H1 (cell line): ENCODE measurements at regions not wholly inside any gene's neighbourhood (a gene's known extent, or its start where the extent isn't known, plus 50 kb on each side); places are given as distances from the start of the nearest gene placed in this dataset.

Experiments used
- CHD2 ChIP-seq: IDR thresholded peaks from 2 replicates; pipeline ENCODE4 v1.6.1; 2012; ENCODE audit warnings: low read length, improper control_type of control experiment
- SIRT6 ChIP-seq: IDR thresholded peaks from one replicate; pipeline ENCODE4 v1.7.1; 2012; ENCODE audit warnings: low read length, inconsistent platforms
- SIX5 ChIP-seq: IDR thresholded peaks from 2 replicates; pipeline ENCODE4 v1.6.1; 2011; ENCODE audit warnings: mild to moderate bottlenecking, low read depth, low read length
- SUZ12 ChIP-seq: fragments of 200-600 bp; sonication (generic); IDR thresholded peaks from 2 replicates; pipeline ENCODE4 v1.6.1; 2012; ENCODE audit warnings: mild to moderate bottlenecking, inconsistent platforms, low read length, moderate library complexity, mixed read lengths
- YY1 ChIP-seq: IDR thresholded peaks from 2 replicates; pipeline ENCODE4 v1.6.1; 2011; ENCODE audit warnings: low read depth, mild to moderate bottlenecking, low read length
- ZNF274 ChIP-seq: IDR thresholded peaks from 2 replicates; pipeline ENCODE4 v1.7.0; 2012; ENCODE audit warnings: low read length, borderline replicate concordance; ENCODE audit errors: extremely low read depth
- TF ChIP-seq, protein P1 (sequence below): fragments of 300-600 bp; sonication (generic); IDR thresholded peaks from 2 replicates; pipeline ENCODE4 v1.7.1; 2012; ENCODE audit warnings: low read length, moderate library complexity, mild to moderate bottlenecking, inconsistent platforms; ENCODE audit not compliant: insufficient replicate concordance
- TF ChIP-seq, protein P2 (sequence below), 3 experiments: IDR thresholded peaks; 1 replicate in 2 of 3; 2 replicates in 1 of 3; pipeline versions ENCODE4 v1.5.1 to v1.6.1; 2011; ENCODE audit warnings: low read length in 3 of 3, mild to moderate bottlenecking in 3 of 3, inconsistent platforms in 2 of 3, low read depth in 1 of 3, moderate library complexity in 1 of 3; ENCODE audit not compliant: insufficient read depth in 1 of 3; ENCODE audit errors: control extremely low read depth in 1 of 3

DNA sequence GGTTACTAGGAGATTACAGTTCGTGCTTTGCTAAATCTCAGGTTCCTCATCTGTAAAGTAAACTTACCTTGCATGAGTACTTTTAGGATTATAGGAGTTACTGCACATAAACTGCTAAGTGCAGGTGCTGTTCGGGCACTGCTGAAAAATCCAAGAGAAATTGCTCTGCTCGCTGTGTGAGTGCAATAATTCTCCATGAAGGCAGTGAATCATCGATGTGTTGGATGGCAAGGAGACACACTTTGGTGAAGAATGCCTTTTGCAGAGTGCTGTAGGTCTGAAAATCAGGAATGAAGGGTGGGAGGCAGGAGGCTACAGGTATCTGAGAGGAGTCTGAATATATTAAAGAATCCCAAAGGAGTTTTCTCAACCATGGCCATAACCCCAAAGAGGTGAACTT is 113.0 kb downstream of the CHIC2 start (continued):
- TF ChIP-seq, protein P1, sequence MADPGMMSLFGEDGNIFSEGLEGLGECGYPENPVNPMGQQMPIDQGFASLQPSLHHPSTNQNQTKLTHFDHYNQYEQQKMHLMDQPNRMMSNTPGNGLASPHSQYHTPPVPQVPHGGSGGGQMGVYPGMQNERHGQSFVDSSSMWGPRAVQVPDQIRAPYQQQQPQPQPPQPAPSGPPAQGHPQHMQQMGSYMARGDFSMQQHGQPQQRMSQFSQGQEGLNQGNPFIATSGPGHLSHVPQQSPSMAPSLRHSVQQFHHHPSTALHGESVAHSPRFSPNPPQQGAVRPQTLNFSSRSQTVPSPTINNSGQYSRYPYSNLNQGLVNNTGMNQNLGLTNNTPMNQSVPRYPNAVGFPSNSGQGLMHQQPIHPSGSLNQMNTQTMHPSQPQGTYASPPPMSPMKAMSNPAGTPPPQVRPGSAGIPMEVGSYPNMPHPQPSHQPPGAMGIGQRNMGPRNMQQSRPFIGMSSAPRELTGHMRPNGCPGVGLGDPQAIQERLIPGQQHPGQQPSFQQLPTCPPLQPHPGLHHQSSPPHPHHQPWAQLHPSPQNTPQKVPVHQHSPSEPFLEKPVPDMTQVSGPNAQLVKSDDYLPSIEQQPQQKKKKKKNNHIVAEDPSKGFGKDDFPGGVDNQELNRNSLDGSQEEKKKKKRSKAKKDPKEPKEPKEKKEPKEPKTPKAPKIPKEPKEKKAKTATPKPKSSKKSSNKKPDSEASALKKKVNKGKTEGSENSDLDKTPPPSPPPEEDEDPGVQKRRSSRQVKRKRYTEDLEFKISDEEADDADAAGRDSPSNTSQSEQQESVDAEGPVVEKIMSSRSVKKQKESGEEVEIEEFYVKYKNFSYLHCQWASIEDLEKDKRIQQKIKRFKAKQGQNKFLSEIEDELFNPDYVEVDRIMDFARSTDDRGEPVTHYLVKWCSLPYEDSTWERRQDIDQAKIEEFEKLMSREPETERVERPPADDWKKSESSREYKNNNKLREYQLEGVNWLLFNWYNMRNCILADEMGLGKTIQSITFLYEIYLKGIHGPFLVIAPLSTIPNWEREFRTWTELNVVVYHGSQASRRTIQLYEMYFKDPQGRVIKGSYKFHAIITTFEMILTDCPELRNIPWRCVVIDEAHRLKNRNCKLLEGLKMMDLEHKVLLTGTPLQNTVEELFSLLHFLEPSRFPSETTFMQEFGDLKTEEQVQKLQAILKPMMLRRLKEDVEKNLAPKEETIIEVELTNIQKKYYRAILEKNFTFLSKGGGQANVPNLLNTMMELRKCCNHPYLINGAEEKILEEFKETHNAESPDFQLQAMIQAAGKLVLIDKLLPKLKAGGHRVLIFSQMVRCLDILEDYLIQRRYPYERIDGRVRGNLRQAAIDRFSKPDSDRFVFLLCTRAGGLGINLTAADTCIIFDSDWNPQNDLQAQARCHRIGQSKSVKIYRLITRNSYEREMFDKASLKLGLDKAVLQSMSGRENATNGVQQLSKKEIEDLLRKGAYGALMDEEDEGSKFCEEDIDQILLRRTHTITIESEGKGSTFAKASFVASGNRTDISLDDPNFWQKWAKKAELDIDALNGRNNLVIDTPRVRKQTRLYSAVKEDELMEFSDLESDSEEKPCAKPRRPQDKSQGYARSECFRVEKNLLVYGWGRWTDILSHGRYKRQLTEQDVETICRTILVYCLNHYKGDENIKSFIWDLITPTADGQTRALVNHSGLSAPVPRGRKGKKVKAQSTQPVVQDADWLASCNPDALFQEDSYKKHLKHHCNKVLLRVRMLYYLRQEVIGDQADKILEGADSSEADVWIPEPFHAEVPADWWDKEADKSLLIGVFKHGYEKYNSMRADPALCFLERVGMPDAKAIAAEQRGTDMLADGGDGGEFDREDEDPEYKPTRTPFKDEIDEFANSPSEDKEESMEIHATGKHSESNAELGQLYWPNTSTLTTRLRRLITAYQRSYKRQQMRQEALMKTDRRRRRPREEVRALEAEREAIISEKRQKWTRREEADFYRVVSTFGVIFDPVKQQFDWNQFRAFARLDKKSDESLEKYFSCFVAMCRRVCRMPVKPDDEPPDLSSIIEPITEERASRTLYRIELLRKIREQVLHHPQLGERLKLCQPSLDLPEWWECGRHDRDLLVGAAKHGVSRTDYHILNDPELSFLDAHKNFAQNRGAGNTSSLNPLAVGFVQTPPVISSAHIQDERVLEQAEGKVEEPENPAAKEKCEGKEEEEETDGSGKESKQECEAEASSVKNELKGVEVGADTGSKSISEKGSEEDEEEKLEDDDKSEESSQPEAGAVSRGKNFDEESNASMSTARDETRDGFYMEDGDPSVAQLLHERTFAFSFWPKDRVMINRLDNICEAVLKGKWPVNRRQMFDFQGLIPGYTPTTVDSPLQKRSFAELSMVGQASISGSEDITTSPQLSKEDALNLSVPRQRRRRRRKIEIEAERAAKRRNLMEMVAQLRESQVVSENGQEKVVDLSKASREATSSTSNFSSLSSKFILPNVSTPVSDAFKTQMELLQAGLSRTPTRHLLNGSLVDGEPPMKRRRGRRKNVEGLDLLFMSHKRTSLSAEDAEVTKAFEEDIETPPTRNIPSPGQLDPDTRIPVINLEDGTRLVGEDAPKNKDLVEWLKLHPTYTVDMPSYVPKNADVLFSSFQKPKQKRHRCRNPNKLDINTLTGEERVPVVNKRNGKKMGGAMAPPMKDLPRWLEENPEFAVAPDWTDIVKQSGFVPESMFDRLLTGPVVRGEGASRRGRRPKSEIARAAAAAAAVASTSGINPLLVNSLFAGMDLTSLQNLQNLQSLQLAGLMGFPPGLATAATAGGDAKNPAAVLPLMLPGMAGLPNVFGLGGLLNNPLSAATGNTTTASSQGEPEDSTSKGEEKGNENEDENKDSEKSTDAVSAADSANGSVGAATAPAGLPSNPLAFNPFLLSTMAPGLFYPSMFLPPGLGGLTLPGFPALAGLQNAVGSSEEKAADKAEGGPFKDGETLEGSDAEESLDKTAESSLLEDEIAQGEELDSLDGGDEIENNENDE, result no peak
- TF ChIP-seq CHD2 (no peak), SUZ12 (no peak), ZNF274 (no peak), YY1 (no peak), SIX5 (no peak), SIRT6 (no peak)
- TF ChIP-seq, protein P2, sequence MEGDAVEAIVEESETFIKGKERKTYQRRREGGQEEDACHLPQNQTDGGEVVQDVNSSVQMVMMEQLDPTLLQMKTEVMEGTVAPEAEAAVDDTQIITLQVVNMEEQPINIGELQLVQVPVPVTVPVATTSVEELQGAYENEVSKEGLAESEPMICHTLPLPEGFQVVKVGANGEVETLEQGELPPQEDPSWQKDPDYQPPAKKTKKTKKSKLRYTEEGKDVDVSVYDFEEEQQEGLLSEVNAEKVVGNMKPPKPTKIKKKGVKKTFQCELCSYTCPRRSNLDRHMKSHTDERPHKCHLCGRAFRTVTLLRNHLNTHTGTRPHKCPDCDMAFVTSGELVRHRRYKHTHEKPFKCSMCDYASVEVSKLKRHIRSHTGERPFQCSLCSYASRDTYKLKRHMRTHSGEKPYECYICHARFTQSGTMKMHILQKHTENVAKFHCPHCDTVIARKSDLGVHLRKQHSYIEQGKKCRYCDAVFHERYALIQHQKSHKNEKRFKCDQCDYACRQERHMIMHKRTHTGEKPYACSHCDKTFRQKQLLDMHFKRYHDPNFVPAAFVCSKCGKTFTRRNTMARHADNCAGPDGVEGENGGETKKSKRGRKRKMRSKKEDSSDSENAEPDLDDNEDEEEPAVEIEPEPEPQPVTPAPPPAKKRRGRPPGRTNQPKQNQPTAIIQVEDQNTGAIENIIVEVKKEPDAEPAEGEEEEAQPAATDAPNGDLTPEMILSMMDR (IDR thresholded peaks at IDR 0.05; ENCODE audit: control extremely low read depth in 1 of 3, insufficient read depth in 1 of 3, low read depth in 1 of 3, low read length in 3 of 3), result no peak
